ENCODE measurements at regions not wholly inside any gene's neighbourhood (a gene's known extent, or its start where the extent isn't known, plus 50 kb on each side); places are given as distances from the start of the nearest gene placed in this dataset.
A peak's percentile ranks its signal among the peaks of the same experiment; 100 is the strongest.

DNA sequence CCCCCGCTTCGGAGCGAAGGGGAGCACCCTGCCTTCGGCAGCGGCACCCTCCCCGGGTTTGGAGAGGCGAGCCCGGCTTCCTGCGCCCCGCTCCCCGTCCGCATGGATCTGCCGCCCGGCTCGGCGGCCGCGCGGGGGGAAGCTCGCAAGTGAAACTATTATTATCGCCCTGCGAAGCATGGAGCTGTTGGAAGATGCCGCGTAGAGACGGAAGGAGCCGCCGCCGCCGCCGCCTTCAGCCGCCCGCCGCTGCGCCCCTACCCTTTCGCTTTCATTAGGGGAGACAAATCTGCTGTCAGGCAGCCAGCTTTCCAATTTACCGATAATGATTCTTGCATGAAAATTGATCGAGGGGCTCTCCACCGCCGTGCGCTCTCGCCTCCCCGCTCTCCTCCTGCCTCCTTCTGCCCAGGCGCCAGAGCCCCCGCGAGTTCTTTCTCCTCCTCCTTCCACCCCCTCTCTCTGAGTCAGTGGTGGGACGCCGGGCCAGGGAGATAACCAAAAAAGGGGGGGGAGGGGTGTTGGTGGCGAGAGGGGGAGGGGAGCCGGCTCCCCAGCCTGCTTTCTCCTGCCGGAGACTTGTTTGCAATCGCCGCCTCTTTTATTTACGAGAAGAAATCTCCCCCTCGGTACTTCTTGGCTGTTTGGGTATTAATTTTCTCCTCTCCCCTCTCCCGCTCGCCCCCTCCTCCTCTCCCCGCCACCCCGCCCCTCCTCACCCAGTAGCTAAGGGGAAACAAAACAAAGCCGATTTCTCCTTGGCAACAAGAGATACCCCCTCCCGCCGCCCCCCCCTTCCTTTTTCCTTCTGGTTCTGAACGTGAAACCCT is 58.0 kb upstream of the GSE1 start:
- TF ChIP-seq, protein P1, sequence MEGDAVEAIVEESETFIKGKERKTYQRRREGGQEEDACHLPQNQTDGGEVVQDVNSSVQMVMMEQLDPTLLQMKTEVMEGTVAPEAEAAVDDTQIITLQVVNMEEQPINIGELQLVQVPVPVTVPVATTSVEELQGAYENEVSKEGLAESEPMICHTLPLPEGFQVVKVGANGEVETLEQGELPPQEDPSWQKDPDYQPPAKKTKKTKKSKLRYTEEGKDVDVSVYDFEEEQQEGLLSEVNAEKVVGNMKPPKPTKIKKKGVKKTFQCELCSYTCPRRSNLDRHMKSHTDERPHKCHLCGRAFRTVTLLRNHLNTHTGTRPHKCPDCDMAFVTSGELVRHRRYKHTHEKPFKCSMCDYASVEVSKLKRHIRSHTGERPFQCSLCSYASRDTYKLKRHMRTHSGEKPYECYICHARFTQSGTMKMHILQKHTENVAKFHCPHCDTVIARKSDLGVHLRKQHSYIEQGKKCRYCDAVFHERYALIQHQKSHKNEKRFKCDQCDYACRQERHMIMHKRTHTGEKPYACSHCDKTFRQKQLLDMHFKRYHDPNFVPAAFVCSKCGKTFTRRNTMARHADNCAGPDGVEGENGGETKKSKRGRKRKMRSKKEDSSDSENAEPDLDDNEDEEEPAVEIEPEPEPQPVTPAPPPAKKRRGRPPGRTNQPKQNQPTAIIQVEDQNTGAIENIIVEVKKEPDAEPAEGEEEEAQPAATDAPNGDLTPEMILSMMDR (IDR thresholded peaks at IDR 0.05; ENCODE audit: low read depth, low read length, poor library complexity, severe bottlenecking): no peak
- peak; percentile 69; the same call in 1 of the 2 replicates for TF ChIP-seq EZH2phosphoT487 (IDR thresholded peaks at IDR 0.05; ENCODE audit: borderline replicate concordance, low read length)
